Prostate gland (tissue), 2 donors: ENCODE measurements at regions not wholly inside any gene's neighbourhood (a gene's known extent, or its start where the extent isn't known, plus 50 kb on each side); places are given as distances from the start of the nearest gene placed in this dataset.

Source experiments
- POLR2A ChIP-seq: fragments of 450-650 bp; IDR thresholded peaks from one replicate; pipeline ENCODE4 v1.6.1; 2016; ENCODE audit warnings: antibody characterized with exemption, mild to moderate bottlenecking
- TF ChIP-seq, protein P1 (sequence below), 4 experiments: fragments of 200-600 bp in 2 of 4; fragments of 450-650 bp in 2 of 4; sonication (generic) in 2 of 4; IDR thresholded peaks; 1 replicate in 3 of 4; 2 replicates in 1 of 4; pipeline ENCODE4 v1.5.1; 2016 to 2019; ENCODE audit warnings: antibody characterized with exemption in 4 of 4, mild to moderate bottlenecking in 2 of 4, moderate library complexity in 2 of 4

DNA sequence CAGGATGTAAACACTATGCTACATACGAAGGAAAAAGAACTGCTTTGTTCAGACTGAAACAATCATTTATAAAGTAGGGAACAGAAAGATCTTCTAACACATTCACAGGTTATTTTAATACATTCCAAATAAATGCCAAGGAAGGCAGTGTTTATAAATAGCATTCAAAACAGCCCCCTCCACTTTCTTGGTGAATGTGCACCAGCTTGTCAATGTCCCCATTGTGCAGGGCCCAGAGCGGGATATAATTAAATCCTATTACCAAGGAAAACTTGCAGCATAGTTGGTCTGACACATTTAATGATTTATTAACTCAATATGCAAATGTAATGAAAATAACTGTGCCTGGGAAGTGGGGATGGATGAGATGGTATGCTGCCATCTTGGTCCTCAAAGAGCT lies 135.9 kb upstream of the RAD23B start:
- TF ChIP-seq, protein P1, sequence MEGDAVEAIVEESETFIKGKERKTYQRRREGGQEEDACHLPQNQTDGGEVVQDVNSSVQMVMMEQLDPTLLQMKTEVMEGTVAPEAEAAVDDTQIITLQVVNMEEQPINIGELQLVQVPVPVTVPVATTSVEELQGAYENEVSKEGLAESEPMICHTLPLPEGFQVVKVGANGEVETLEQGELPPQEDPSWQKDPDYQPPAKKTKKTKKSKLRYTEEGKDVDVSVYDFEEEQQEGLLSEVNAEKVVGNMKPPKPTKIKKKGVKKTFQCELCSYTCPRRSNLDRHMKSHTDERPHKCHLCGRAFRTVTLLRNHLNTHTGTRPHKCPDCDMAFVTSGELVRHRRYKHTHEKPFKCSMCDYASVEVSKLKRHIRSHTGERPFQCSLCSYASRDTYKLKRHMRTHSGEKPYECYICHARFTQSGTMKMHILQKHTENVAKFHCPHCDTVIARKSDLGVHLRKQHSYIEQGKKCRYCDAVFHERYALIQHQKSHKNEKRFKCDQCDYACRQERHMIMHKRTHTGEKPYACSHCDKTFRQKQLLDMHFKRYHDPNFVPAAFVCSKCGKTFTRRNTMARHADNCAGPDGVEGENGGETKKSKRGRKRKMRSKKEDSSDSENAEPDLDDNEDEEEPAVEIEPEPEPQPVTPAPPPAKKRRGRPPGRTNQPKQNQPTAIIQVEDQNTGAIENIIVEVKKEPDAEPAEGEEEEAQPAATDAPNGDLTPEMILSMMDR (IDR thresholded peaks at IDR 0.05): no peak
- no peak for TF ChIP-seq POLR2A
